IPS DF 6.9 (cell line): ENCODE measurements at regions not wholly inside any gene's neighbourhood (a gene's known extent, or its start where the extent isn't known, plus 50 kb on each side); places are given as distances from the start of the nearest gene placed in this dataset.

Source experiments
- DNase-seq: peaks from one replicate; pipeline ENCODE4 v3.0.0-alpha.2; 2013; ENCODE audit warnings: low read depth, low spot score
- H3K27ac ChIP-seq: one replicate; pipeline ENCODE4 v1.5.1; 2013; ENCODE audit warnings: low read length, control low read depth
- H3K27me3 ChIP-seq: 2 replicates; pipeline ENCODE4 v1.6.1; 2013; ENCODE audit warnings: mild to moderate bottlenecking, low read length; ENCODE audit not compliant: control insufficient read depth, insufficient read depth
- H3K36me3 ChIP-seq: 2 replicates; pipeline ENCODE4 v1.6.1; 2013; ENCODE audit warnings: low read length; ENCODE audit not compliant: control insufficient read depth, insufficient read depth
- H3K4me1 ChIP-seq: 2 replicates; pipeline ENCODE4 v1.6.1; 2013; ENCODE audit warnings: low read length; ENCODE audit not compliant: control insufficient read depth, insufficient read depth
- H3K4me3 ChIP-seq: 2 replicates; pipeline ENCODE4 v1.5.1; 2013; ENCODE audit warnings: mild to moderate bottlenecking, low read length
- H3K9me3 ChIP-seq: 2 replicates; pipeline ENCODE4 v1.6.1; 2013; ENCODE audit warnings: low read length, inconsistent platforms; ENCODE audit not compliant: control insufficient read depth, insufficient read depth
- WGBS: extraction: QIAGEN DNeasy Blood & Tissue Kit; methylation state at CpG from one replicate; pipeline ENCODE4 v1.1.7; 2013; ENCODE audit warnings: mixed read lengths, missing lambda C conversion rate; ENCODE audit not compliant: insufficient read length, insufficient coverage; 5-methylcytosine and 5-hydroxymethylcytosine counted together

- Histone ChIP-seq H3K4me1 (no peaks in the 10 kb centered on the region), H3K27me3 (no peaks in the 10 kb centered on the region), H3K36me3 (no peaks in the 10 kb centered on the region), H3K27ac (no peak overlapping the region), H3K4me3 (no peak overlapping the region), H3K9me3 (no peaks in the 10 kb centered on the region)
- WGBS = no CpG with 5 or more reads among the region's 2 CpGs
- no peak for DNase-seq
Measured at GRCh38 chr12:94799136-94799535, 148.8 kb upstream of the TMCC3 start.

- Histone ChIP-seq H3K36me3 (no peaks in the 10 kb centered on the region), H3K27me3 (no peaks in the 10 kb centered on the region), H3K4me3 (no peak overlapping the region), H3K9me3 (no peaks in the 10 kb centered on the region), H3K27ac (no peak overlapping the region), H3K4me1 (no peaks in the 10 kb centered on the region)
- no CpG with 5 or more reads among the region's 1 CpG for WGBS
- DNase-seq = no peak
Measured at GRCh38 chr12:94798113-94798512, 147.8 kb upstream of the TMCC3 start.

GRCh38 chr12:94795520-94795919, 145.2 kb upstream of the TMCC3 start:
- no peak for DNase-seq
- Histone ChIP-seq H3K36me3 (no peaks in the 10 kb centered on the region), H3K4me1 (no peaks in the 10 kb centered on the region; the same call in 1 of the 2 replicates), H3K4me3 (no peak overlapping the region), H3K9me3 (no peaks in the 10 kb centered on the region), H3K27me3 (no peaks in the 10 kb centered on the region), H3K27ac (no peak overlapping the region)
- WGBS = no CpG with 5 or more reads among the region's 9 CpGs

GRCh38 chr12:94795044-94795443, 144.7 kb upstream of the TMCC3 start:
- Histone ChIP-seq H3K4me1 (no peaks in the 10 kb centered on the region; the same call in 1 of the 2 replicates), H3K36me3 (no peaks in the 10 kb centered on the region), H3K27me3 (no peaks in the 10 kb centered on the region), H3K27ac (no peak overlapping the region), H3K4me3 (no peak overlapping the region), H3K9me3 (no peaks in the 10 kb centered on the region)
- no peak for DNase-seq
- no CpG with 5 or more reads among the region's 4 CpGs for WGBS

GRCh38 chr12:94793191-94793595, 142.8 kb upstream of the TMCC3 start:
- Histone ChIP-seq H3K27me3 (no peaks in the 10 kb centered on the region), H3K4me1 (no peaks in the 10 kb centered on the region; the same call in 1 of the 2 replicates), H3K4me3 (no peak overlapping the region), H3K27ac (no peak overlapping the region), H3K36me3 (no peaks in the 10 kb centered on the region), H3K9me3 (no peaks in the 10 kb centered on the region)
- no peak for DNase-seq
- no CpG with 5 or more reads among the region's 10 CpGs for WGBS

- Histone ChIP-seq H3K4me1 (no peaks in the 10 kb centered on the region; the same call in 1 of the 2 replicates), H3K4me3 (no peak overlapping the region), H3K27me3 (no peaks in the 10 kb centered on the region), H3K36me3 (no peaks in the 10 kb centered on the region), H3K27ac (no peak overlapping the region), H3K9me3 (no peaks in the 10 kb centered on the region)
- no CpG with 5 or more reads among the region's 6 CpGs for WGBS
- no peak for DNase-seq
Measured at GRCh38 chr12:94792693-94793092, 142.3 kb upstream of the TMCC3 start.

- WGBS = no CpG with 5 or more reads among the region's 16 CpGs
Measured at GRCh38 chr12:94791933-94792332, 141.6 kb upstream of the TMCC3 start.

DNA sequence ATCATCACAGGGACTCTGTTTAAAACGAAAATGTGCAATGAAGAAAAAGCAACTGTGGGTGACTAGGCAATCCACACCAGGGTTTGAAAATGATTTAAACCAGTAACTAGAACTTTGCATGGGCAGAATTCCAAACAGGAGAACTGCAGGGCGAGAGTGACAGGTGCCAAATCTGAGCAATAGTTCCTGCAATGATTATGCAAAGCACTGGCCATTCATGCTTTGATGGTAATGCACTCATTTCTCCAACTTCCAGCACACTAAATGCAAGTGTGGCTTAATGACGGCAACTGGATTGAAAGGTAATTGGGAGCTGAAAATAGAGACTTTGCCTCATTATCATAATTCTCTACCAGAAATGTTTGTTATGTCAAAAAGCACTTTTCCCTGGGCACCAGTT, 140.5 kb upstream of the TMCC3 start:
- Histone ChIP-seq H3K36me3 (no peaks in the 10 kb centered on the region), H3K27ac (no peak overlapping the region), H3K4me3 (no peak overlapping the region), H3K4me1 (no peaks in the 10 kb centered on the region; the same call in 1 of the 2 replicates), H3K27me3 (no peaks in the 10 kb centered on the region), H3K9me3 (no peaks in the 10 kb centered on the region)
- no CpG with 5 or more reads among the region's 3 CpGs for WGBS
- DNase-seq = no peak

More at GRCh38 chr12:94791933-94792332, 141.6 kb upstream of the TMCC3 start:
- no peaks in the 10 kb centered on the region for H3K27me3 ChIP-seq
- no peak for DNase-seq
- H3K4me3 ChIP-seq = no peak overlapping the region
- H3K9me3 ChIP-seq = no peaks in the 10 kb centered on the region
- H3K36me3 ChIP-seq = no peaks in the 10 kb centered on the region
- no peaks in the 10 kb centered on the region; the same call in 1 of the 2 replicates for H3K4me1 ChIP-seq
- no peak overlapping the region for H3K27ac ChIP-seq

DNA sequence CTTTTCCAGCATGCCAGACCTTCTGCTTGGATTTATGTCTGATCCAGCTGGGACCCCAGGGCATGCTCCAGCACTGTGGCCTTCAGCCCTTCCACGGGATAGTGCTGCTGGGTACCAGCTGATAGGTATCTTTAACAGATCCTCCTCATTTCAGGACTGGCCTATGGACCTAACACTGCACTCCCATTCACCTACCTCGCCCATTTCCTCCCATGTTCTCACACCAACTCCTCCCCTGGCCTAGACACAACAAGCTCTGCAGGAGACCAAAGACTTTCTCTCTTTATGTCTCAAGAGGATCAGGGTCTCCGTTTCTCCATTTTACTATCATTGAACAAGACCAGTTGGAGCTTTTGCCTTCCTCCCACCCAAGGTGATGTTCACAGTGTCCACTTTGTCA, 140.0 kb upstream of the TMCC3 start:
- WGBS = no CpG with 5 or more reads among the region's 3 CpGs
- Histone ChIP-seq H3K4me1 (no peaks in the 10 kb centered on the region; the same call in 1 of the 2 replicates), H3K27me3 (no peaks in the 10 kb centered on the region), H3K36me3 (no peaks in the 10 kb centered on the region), H3K27ac (no peak overlapping the region), H3K9me3 (no peaks in the 10 kb centered on the region), H3K4me3 (no peak overlapping the region)
- no peak for DNase-seq

DNA sequence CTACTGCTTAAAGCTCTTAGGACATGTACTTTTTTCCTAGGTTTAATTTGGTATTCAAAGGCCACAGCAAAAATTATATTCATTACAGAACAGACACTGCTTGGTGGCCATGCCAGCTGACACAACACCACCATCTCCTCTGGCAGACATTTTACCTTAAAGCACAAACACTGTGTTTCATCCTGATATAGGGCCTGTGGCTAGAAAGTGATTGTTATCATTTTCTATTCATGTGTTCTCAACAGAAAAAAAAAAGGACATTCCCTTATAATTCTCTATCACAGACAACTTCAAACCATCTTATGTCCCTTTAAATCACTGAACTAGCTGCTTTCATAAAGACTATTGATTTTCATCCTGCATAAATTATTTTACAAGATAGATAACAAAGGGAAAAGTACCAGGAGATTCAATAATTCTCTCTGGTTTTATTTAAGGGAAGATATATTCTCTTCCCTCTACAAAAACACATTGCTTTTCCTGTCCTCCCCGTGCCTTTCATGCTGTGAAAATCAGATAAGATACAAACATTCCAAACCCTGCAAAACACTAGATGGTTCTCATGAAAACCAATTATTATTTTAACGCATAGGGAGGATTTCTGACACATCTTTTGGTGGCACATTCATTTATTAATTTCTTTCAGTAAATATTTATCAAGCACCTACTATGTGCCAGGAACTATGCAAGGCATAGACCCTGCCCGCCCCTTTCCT, 139.3 kb upstream of the TMCC3 start:
- H3K27ac ChIP-seq = no peak overlapping the region

DNA sequence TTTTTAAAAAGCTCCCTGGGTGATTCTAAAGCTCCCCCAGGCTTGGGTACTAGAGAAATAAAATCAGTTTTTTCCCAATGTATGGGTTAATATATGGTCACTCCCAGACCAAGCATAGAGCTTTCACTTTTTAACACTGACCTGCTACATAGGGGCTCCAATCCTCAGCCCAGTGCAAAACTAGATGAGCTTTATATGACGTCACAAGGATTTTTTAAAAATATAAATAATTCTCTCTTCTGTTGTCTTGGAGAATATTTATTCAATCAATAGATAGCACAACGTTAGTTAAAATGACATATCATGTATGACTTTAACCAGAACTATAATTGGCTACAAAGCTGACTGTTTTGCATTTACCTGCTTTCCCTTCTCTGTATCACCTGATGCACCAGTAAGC, 137.9 kb upstream of the TMCC3 start:
- H3K4me3 ChIP-seq = no peak overlapping the region
- no peaks in the 10 kb centered on the region for H3K27me3 ChIP-seq
- no peaks in the 10 kb centered on the region for H3K9me3 ChIP-seq
- no peak for DNase-seq
- no CpG with 5 or more reads among the region's 2 CpGs for WGBS
- H3K36me3 ChIP-seq = no peaks in the 10 kb centered on the region
- no peak overlapping the region for H3K27ac ChIP-seq
- no peaks in the 10 kb centered on the region; the same call in 1 of the 2 replicates for H3K4me1 ChIP-seq

More for the DNA sequence above, 139.3 kb upstream of the TMCC3 start:
- DNase-seq = no peak
- H3K36me3 ChIP-seq = no peaks in the 10 kb centered on the region
- H3K4me3 ChIP-seq = no peak overlapping the region
- no CpG with 5 or more reads among the region's 3 CpGs for WGBS
- H3K9me3 ChIP-seq = no peaks in the 10 kb centered on the region
- H3K27me3 ChIP-seq = no peaks in the 10 kb centered on the region
- no peaks in the 10 kb centered on the region; the same call in 1 of the 2 replicates for H3K4me1 ChIP-seq
